OCI-LY3 (cell line): ENCODE measurements at regions not wholly inside any gene's neighbourhood (a gene's known extent, or its start where the extent isn't known, plus 50 kb on each side); places are given as distances from the start of the nearest gene placed in this dataset.

Experiments
- CTCF ChIP-seq: fragments of 200-600, 300-600 bp; sonication (generic); IDR thresholded peaks from 2 replicates; pipeline ENCODE4 v1.5.1; 2014; ENCODE audit warnings: antibody characterized with exemption, low read length, low read depth
- EZH2phosphoT487 ChIP-seq: fragments of 200-600 bp; shearing (Covaris generic); IDR thresholded peaks from 2 replicates; pipeline ENCODE4 v1.6.1; 2018; ENCODE audit warnings: antibody characterized with exemption, mixed run types, low read depth

- TF ChIP-seq CTCF (no peak), EZH2phosphoT487 (no peak)
These were observed 296.5 kb upstream of the AZI2 start for GRCh38 chr3:28645149-28645548.
